ENCODE measurements at regions not wholly inside any gene's neighbourhood (a gene's known extent, or its start where the extent isn't known, plus 50 kb on each side); places are given as distances from the start of the nearest gene placed in this dataset.
A peak's percentile ranks its signal among the peaks of the same experiment; 100 is the strongest.

DNA sequence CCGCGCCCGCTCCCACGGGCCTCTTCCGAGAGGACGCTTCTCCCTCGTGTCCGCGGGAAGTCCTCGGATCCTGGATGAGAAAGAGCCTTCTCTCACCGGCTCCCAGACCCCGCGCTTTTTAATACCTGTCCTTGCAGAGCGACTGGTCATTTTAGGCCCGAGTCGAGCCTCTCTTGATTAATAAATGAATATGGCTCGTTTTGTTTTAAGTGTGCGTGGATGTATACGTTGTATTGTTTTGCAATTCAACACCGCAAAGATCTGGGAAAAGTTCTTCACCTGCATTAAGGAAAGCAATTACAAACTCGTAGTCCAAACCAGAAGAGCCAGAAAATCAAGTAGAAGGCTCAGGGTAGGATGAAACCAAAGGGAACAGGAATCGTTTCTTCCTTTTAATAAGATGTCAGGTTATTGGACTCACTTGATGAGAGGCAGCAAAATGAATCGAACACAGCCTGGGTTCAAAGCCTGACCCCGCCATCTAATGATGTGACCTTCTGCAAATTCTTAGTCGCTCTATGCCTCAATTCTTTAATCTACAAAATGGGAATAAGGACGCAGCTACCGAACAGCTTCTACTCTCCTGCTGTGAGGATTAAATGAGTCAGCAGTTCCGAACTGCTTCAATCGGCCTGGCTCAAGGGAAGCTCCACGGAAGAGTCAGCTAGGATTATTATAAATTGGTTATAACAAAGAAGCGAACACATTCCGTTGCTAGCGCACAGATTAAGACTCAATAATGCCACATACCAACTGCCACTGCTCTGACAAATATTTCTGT, 277.8 kb upstream of the NEBL start:
- Mint-ChIP-seq H3K4me1 (ENCODE audit: low read depth) (peaks cover 5% of the 10 kb centered on the region), H3K36me3 (ENCODE audit: low read depth) (no peaks in the 10 kb centered on the region), H3K27ac (no peak overlapping the region), H3K27me3 (ENCODE audit: low read depth) (peaks cover 47% of the 10 kb centered on the region), H3K9me3 (ENCODE audit: insufficient read depth) (no peaks in the 10 kb centered on the region), H3K4me3 (peak overlapping the region; percentile 38)
- ChIA-PET CTCF (no interaction called here), POLR2A (interaction anchor here (0.6 kb wide), 1 partner anchor 1108 kb away, joined by 3 read pairs; no protein-coding TSS in a partner anchor)
- ATAC-seq (no peak), DNase-seq (no peak)

DNA sequence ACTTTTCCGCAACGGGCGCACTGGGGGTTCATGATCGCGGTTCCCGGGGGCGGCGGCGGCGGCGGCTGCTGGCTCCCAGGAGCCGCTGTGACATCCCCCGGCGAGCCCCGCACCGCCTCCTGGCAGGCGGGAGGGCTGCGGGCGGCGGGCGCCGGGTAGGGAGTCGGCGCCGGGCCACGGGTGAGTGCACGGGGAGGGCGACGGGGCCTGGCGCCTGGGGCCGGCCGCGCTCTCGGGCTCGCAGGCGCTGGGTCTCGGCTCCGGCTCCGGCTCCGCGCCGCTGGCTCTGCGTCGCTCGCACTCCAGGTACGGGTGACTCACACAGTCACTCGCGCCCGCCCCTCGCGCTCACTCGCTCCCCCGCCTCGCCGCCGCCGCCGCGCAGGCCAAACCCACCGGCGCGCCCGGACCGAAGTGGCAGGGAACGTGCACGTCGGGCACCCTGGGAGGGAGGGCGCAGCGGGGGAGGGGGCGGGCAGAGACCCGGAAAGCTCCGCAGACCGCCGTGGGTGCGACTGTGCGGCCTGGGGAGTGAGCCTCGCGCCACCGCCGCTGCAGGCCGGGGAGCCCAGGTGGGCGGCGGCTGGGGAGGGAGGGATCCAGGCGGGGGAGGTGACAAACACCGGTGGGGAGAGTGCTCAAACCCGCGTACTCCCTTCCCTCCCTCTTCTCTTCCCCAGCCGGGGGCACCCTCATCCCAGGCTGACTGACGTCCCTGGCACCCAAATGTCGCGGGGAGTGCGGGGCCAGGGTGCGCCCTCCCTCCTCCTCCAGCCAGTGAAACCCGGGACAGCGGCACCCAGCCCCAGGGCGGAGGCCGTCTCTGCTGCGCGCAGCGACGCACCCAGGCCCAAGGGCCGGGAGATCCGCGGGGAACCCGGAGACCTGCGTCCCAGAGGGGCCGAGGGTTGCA, 276.9 kb upstream of the NEBL start:
- Mint-ChIP-seq H3K27me3 (ENCODE audit: low read depth) (peaks cover 47% of the 10 kb centered on the region), H3K4me1 (ENCODE audit: low read depth) (peaks cover 5% of the 10 kb centered on the region), H3K36me3 (ENCODE audit: low read depth) (no peaks in the 10 kb centered on the region), H3K9me3 (ENCODE audit: insufficient read depth) (no peaks in the 10 kb centered on the region), H3K27ac (no peak overlapping the region), H3K4me3 (peak overlapping the region; percentile 47)
- ChIA-PET POLR2A (no interaction called here), CTCF (no interaction called here)
- peak; percentile 28 for DNase-seq
- ATAC-seq = peak; percentile 81

DNA sequence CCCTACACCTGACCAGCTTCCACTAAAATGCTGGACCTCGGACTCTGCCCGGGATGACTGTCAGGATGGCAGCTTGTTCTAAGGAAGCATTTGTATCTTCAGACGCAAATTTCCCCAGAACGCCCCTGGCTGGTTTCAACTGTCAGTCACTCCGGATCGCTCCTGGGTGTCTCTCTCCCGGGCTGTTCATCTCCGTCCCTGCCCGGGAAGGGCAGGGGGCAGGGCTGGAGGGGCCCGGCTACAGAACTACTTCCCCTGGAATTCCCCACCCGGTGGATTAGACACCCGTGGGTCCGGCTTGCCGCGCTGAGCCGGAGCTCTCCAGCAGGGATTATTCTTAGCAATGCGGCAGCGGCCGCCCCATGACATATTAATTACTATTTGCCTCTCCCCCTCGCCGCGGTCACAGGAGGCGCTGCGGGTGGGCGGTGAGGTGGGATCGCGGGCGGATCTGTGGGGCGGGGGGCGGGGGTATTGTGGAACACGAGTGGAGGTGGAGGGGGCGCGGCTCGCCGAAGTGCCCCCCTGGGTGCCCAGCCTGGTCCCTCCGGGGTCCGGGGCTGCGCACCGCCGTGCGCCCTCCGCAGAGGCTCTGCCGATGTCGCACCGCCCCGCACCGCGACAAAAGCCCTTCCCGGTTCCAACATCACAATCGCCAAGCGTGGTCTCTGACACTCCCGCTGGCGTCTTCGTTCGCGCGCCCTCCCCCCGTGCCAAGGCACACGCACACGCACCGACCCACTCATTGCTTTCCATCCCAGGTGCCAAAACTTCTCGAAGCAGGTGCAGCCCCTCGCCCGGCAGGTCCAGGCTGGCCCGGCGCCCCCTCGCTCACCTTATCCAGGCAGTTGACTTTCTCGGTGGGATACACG, 276.1 kb upstream of the NEBL start:
- ATAC-seq (no peak), DNase-seq (no peak)
- peak overlapping the region; percentile 47 for H3K4me3 Mint-ChIP-seq
- H3K27me3 Mint-ChIP-seq (ENCODE audit: low read depth) = peaks cover 47% of the 10 kb centered on the region
- peaks cover 5% of the 10 kb centered on the region for H3K4me1 Mint-ChIP-seq (ENCODE audit: low read depth)
- H3K9me3 Mint-ChIP-seq (ENCODE audit: insufficient read depth) = no peaks in the 10 kb centered on the region
- H3K36me3 Mint-ChIP-seq (ENCODE audit: low read depth) = no peaks in the 10 kb centered on the region
- H3K27ac Mint-ChIP-seq = no peak overlapping the region
- ChIA-PET POLR2A (no interaction called here), CTCF (no interaction called here)

DNA sequence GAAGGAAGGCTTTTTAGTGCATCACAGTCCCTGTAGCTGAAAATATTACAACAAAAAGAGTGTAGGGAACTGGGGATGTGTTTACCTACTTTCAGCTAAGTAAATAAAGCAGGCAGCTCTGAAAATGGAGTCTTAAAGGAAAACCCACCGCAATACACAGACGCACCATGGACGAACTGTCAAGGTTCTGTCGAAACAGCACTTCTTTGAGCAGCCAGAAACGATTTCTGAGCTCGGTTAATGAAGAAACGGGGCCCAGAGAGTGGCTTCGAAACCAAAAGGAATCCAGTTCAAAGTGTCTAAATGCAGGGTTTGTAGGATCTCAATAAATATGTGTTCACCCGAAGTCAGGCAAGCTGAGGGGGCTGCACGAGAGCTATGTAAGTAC, 275.4 kb upstream of the NEBL start:
- Mint-ChIP-seq H3K4me1 (ENCODE audit: low read depth) (peaks cover 5% of the 10 kb centered on the region), H3K36me3 (ENCODE audit: low read depth) (no peaks in the 10 kb centered on the region), H3K9me3 (ENCODE audit: insufficient read depth) (no peaks in the 10 kb centered on the region), H3K27me3 (ENCODE audit: low read depth) (peaks cover 47% of the 10 kb centered on the region), H3K27ac (no peak overlapping the region), H3K4me3 (no peak overlapping the region)
- no peak for DNase-seq
- ATAC-seq = no peak
- POLR2A ChIA-PET = interaction anchor here (0.6 kb wide), 1 partner anchor 353 kb away, joined by 3 read pairs; the partner anchor contains the start of gene SKIDA1
- CTCF ChIA-PET = no interaction called here

DNA sequence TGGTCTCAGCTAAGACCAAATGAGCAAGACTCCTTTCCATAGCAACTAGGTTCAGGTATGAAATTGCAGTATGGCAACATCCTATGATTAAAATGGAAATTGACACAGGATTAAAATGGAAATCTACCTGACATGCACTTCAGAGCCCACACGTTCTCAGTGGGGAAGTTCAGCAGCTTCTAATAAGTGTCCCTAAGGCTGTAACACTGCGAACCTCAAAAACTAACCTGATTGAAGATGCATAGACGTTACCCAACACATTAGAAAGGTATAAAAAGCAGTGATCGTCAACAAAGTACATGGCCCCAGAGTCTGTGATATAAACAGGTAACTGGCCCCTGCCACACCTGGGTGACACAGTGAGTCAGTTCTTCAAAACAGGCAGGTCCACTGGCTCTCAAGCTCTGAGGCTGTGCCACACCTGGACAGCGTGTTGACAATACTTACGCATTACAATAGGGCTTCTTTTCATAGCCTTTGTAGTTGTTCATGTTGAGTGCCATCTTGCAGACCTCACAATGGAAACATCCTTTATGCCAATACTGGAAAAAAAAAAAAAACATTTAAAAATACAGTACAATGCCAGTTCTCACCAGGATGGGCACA, 274.9 kb upstream of the NEBL start:
- CTCF ChIA-PET = no interaction called here
- Mint-ChIP-seq H3K27me3 (ENCODE audit: low read depth) (peaks cover 45% of the 10 kb centered on the region), H3K4me1 (ENCODE audit: low read depth) (peaks cover 5% of the 10 kb centered on the region), H3K27ac (no peak overlapping the region), H3K9me3 (ENCODE audit: insufficient read depth) (no peaks in the 10 kb centered on the region), H3K4me3 (no peak overlapping the region), H3K36me3 (ENCODE audit: low read depth) (no peaks in the 10 kb centered on the region)
- POLR2A ChIA-PET = interaction anchor here (0.6 kb wide), 1 partner anchor 353 kb away, joined by 3 read pairs; the partner anchor contains the start of gene SKIDA1
- ATAC-seq (no peak), DNase-seq (no peak)

DNA sequence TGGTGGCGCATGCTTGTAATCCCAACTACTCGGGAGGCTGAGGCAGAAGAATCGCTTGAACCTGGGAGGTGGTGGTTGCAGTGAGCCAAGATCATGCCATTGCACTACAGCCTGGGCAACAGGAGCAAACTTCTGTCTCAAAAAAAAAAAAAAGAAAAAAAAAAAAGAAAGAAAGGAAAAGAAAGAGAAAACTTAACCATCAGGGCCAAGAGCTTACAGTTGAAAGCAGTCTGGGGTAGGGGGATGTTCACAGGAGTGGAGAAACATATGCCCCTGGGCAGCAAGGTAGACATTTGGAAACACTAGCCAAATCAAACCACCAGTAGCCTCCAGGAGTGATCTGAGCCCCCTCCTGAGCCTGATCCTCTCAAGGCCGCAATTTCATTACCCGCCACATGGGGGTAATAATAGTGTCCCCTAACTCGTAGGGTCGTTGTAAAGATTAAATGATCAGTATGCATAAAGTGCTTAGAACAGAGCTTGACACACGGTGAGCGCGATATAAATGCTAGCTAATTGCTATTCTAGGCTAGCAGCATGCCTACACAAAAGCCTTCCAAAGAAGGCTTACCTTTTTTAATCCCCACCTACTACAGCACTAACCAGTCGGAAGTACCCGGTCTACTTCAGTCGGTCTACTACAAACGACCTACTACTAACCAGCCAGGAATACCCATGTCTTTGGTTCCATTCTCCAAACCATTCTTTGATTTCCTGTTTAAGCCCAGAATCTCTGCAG, 274.3 kb upstream of the NEBL start:
- peaks cover 5% of the 10 kb centered on the region for H3K4me1 Mint-ChIP-seq (ENCODE audit: low read depth)
- no peak overlapping the region for H3K4me3 Mint-ChIP-seq
- POLR2A ChIA-PET = no interaction called here
- H3K27me3 Mint-ChIP-seq (ENCODE audit: low read depth) = peaks cover 38% of the 10 kb centered on the region
- no peak for ATAC-seq
- CTCF ChIA-PET = no interaction called here
- no peaks in the 10 kb centered on the region for H3K36me3 Mint-ChIP-seq (ENCODE audit: low read depth)
- no peaks in the 10 kb centered on the region for H3K9me3 Mint-ChIP-seq (ENCODE audit: insufficient read depth)
- no peak for DNase-seq
- no peak overlapping the region for H3K27ac Mint-ChIP-seq

DNA sequence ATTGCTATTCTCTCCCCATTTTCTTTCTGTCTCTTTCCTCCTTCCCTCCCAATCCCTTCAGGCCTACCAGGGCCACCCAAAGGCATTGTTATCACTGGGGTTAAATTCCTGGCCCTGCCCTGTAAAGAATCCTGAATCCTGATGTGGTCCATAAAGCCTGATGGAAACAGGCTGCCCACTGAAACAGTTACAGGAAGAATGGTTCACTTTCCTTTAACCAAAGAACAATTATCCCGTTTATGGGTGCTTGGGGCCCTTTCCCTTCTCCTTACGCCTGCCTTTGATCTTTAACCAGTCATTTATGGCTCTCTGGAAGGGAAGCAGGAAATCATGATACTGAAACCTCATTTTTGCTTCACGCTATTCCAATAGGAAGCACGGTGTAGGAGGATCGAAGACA, 273.1 kb upstream of the NEBL start:
- peaks cover 5% of the 10 kb centered on the region for H3K4me1 Mint-ChIP-seq (ENCODE audit: low read depth)
- H3K27ac Mint-ChIP-seq = no peak overlapping the region
- POLR2A ChIA-PET = no interaction called here
- ATAC-seq = no peak
- DNase-seq = no peak
- H3K36me3 Mint-ChIP-seq (ENCODE audit: low read depth) = no peaks in the 10 kb centered on the region
- H3K27me3 Mint-ChIP-seq (ENCODE audit: low read depth) = peaks cover 29% of the 10 kb centered on the region
- H3K4me3 Mint-ChIP-seq = no peak overlapping the region
- no peaks in the 10 kb centered on the region for H3K9me3 Mint-ChIP-seq (ENCODE audit: insufficient read depth)
- CTCF ChIA-PET = no interaction called here

DNA sequence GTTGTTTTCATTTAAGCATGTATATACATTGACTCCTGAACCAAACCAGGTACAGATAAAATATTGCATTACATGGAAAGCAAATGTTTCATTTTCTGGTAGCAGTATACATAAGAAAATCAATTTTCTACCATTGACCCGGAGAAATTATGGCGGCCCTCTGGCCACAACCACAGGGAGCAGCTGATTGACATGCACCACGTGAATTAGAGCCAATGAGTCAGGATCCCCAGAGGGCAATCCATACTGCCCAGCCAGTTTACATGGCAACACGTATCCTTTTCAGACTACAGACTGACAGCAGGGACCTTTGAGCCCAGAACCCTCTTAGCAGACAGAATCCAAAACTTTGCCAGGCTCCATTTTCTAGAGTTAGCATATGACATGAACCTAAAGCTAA, 272.2 kb upstream of the NEBL start:
- CTCF ChIA-PET = no interaction called here
- H3K27ac Mint-ChIP-seq = no peak overlapping the region
- DNase-seq = no peak

DNA sequence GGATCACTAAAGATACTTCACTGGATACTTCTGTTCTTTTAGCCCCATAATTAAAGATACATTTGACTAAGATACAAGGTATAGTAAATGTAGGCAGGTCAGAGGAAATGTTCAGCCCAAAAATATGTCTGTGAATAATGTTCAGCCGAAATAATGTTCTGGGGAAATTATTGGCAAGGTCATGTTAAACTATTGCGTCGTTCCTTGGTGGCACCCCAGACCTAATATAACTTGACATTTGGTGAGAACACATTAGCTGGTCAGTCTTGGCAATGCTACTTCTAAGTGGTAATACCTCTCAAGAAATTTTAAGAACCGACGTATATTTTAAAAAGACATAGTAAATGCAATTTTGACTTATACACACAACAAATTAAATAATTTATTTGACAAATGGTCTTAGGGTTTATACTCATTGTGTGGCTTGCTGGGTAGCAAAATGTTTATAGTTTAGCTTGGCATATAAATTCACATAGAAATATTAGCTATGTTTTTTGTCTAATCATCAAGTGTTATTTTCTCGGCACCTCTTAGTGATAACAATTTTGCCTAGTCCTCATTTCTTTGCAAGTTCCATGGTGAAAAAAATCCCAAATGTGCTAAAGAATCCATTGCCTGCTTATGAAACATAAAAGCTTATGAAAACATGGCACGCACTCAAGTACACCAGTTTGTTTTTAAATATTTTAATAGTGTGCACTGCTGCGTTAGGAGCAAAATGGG, 270.3 kb upstream of the NEBL start:
- Mint-ChIP-seq H3K9me3 (ENCODE audit: insufficient read depth) (no peaks in the 10 kb centered on the region), H3K4me3 (no peak overlapping the region), H3K27me3 (ENCODE audit: low read depth) (peaks cover 12% of the 10 kb centered on the region), H3K4me1 (ENCODE audit: low read depth) (no peaks in the 10 kb centered on the region), H3K27ac (no peak overlapping the region), H3K36me3 (ENCODE audit: low read depth) (no peaks in the 10 kb centered on the region)
- ATAC-seq (no peak), DNase-seq (no peak)
- ChIA-PET POLR2A (no interaction called here), CTCF (no interaction called here)

More for the DNA sequence above, 272.2 kb upstream of the NEBL start:
- ATAC-seq = no peak
- Mint-ChIP-seq H3K4me3 (no peak overlapping the region), H3K9me3 (ENCODE audit: insufficient read depth) (no peaks in the 10 kb centered on the region), H3K36me3 (ENCODE audit: low read depth) (no peaks in the 10 kb centered on the region), H3K27me3 (ENCODE audit: low read depth) (peaks cover 20% of the 10 kb centered on the region), H3K4me1 (ENCODE audit: low read depth) (peaks cover 2% of the 10 kb centered on the region)
- POLR2A ChIA-PET = no interaction called here

DNA sequence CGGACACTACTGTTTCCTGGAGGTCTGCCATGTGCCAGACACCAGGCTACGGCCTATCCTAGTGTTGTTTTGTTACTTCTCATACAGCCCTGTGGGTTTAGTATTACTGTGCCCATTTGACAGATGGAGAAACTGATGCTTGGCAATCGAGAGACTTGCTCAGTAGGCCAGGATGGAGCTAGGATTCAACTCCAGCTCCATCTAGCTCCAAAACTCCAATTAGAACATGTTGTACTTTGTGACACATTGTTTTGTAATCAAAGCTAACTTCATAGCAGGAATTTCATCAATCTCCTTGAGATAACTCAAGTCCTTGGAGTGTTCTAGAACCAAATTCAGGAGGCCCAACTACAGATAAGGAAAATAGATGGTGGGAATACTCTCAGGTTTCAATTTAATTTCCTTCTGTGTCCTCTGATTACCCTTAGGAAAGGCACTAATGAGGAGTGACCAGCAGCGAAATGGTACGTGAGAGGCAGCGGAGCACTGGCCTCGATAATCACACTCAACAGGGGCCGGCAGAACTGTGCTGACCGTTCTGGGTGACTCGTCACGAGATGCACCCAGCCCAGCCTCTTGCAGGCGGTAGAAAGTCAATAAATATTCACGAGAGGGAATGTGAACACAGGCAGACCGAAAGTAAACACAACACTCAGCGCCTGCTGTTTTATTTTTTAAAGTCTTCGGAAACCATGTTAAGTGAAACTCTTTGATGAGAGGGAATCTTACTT, 269.6 kb upstream of the NEBL start:
- Mint-ChIP-seq H3K4me3 (no peak overlapping the region), H3K27ac (no peak overlapping the region), H3K4me1 (ENCODE audit: low read depth) (no peaks in the 10 kb centered on the region), H3K36me3 (ENCODE audit: low read depth) (no peaks in the 10 kb centered on the region), H3K9me3 (ENCODE audit: insufficient read depth) (no peaks in the 10 kb centered on the region), H3K27me3 (ENCODE audit: low read depth) (peaks cover 5% of the 10 kb centered on the region)
- POLR2A ChIA-PET = no interaction called here
- no peak for ATAC-seq
- no peak for DNase-seq
- CTCF ChIA-PET = no interaction called here

Data from activated CD8-positive, alpha-beta T cell treated with anti-CD3 and anti-CD28 coated beads, Interleukin-2, amount 10 ng/mL, durations not matched to agents 7 days and 5 days (primary cell).